Stimulated activated CD4-positive, alpha-beta T cell treated with anti-CD3 and anti-CD28 coated beads, Interleukin-15, amount 100 ng/mL, for 1 hour (primary cell): ENCODE measurements at regions not wholly inside any gene's neighbourhood (a gene's known extent, or its start where the extent isn't known, plus 50 kb on each side); places are given as distances from the start of the nearest gene placed in this dataset.
"Not testable (repeated sequence)": the region's sequence is repeated elsewhere in the genome, so short reads cannot be mapped to it uniquely, and the experiment has no call there.

Source experiments
- DNase-seq, 2 donors: peaks; one replicate each; pipeline ENCODE4 v3.0.0-alpha.2; 2020; ENCODE audit warnings: low read depth in 1 of 2, low spot score in 1 of 2

GRCh38 chr19:30228835-30229524, 143.2 kb upstream of the ZNF536 start:
- no peak for DNase-seq

- DNase-seq: no peak
These were observed 142.5 kb upstream of the ZNF536 start for GRCh38 chr19:30229525-30230174.

- DNase-seq: no peak
These were observed 140.5 kb upstream of the ZNF536 start for GRCh38 chr19:30231408-30232318.

GRCh38 chr19:30233375-30233774, 138.8 kb upstream of the ZNF536 start:
- no peak for DNase-seq

- DNase-seq: no peak
These were observed 136.2 kb upstream of the ZNF536 start for GRCh38 chr19:30235946-30236345.

- DNase-seq: no peak
These were observed 135.6 kb upstream of the ZNF536 start for GRCh38 chr19:30236587-30236986.

GRCh38 chr19:30237140-30237539, 135.0 kb upstream of the ZNF536 start:
- DNase-seq: no peak

- DNase-seq: no peak
These were observed 131.1 kb upstream of the ZNF536 start for GRCh38 chr19:30240904-30241695.

- no peak for DNase-seq
These were observed 127.7 kb upstream of the ZNF536 start for GRCh38 chr19:30244533-30244932.

GRCh38 chr19:30245401-30246039, 126.7 kb upstream of the ZNF536 start:
- DNase-seq: no peak

- DNase-seq: no peak
These were observed 122.3 kb upstream of the ZNF536 start for GRCh38 chr19:30249911-30250310.

- no peak for DNase-seq
These were observed 120.0 kb upstream of the ZNF536 start for GRCh38 chr19:30252214-30252613.

- DNase-seq: no peak
These were observed 118.6 kb upstream of the ZNF536 start for GRCh38 chr19:30253581-30253996.

- no peak for DNase-seq
These were observed 118.0 kb upstream of the ZNF536 start for GRCh38 chr19:30254158-30254557.

- no peak for DNase-seq
These were observed 117.4 kb upstream of the ZNF536 start for GRCh38 chr19:30254789-30255188.

- no peak for DNase-seq
These were observed 116.2 kb upstream of the ZNF536 start for GRCh38 chr19:30255791-30256495.

GRCh38 chr19:30256496-30256850, 115.7 kb upstream of the ZNF536 start:
- no peak for DNase-seq

GRCh38 chr19:30263830-30264381, 108.3 kb upstream of the ZNF536 start:
- DNase-seq: no peak

GRCh38 chr19:30265918-30266317, 106.3 kb upstream of the ZNF536 start:
- not testable (repeated sequence) for DNase-seq

GRCh38 chr19:30266687-30267086, 105.5 kb upstream of the ZNF536 start:
- DNase-seq: no peak
